ENCODE measurements at regions not wholly inside any gene's neighbourhood (a gene's known extent, or its start where the extent isn't known, plus 50 kb on each side); places are given as distances from the start of the nearest gene placed in this dataset.

- TF ChIP-seq, protein P1, sequence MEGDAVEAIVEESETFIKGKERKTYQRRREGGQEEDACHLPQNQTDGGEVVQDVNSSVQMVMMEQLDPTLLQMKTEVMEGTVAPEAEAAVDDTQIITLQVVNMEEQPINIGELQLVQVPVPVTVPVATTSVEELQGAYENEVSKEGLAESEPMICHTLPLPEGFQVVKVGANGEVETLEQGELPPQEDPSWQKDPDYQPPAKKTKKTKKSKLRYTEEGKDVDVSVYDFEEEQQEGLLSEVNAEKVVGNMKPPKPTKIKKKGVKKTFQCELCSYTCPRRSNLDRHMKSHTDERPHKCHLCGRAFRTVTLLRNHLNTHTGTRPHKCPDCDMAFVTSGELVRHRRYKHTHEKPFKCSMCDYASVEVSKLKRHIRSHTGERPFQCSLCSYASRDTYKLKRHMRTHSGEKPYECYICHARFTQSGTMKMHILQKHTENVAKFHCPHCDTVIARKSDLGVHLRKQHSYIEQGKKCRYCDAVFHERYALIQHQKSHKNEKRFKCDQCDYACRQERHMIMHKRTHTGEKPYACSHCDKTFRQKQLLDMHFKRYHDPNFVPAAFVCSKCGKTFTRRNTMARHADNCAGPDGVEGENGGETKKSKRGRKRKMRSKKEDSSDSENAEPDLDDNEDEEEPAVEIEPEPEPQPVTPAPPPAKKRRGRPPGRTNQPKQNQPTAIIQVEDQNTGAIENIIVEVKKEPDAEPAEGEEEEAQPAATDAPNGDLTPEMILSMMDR (IDR thresholded peaks at IDR 0.05): no peak
- TF ChIP-seq, protein P2, sequence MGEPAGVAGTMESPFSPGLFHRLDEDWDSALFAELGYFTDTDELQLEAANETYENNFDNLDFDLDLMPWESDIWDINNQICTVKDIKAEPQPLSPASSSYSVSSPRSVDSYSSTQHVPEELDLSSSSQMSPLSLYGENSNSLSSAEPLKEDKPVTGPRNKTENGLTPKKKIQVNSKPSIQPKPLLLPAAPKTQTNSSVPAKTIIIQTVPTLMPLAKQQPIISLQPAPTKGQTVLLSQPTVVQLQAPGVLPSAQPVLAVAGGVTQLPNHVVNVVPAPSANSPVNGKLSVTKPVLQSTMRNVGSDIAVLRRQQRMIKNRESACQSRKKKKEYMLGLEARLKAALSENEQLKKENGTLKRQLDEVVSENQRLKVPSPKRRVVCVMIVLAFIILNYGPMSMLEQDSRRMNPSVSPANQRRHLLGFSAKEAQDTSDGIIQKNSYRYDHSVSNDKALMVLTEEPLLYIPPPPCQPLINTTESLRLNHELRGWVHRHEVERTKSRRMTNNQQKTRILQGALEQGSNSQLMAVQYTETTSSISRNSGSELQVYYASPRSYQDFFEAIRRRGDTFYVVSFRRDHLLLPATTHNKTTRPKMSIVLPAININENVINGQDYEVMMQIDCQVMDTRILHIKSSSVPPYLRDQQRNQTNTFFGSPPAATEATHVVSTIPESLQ (CRISPR knock-in tag; IDR thresholded peaks at IDR 0.05): no peak
- TF ChIP-seq TCF7 (CRISPR knock-in tag; IDR thresholded peaks at IDR 0.05; ENCODE audit: low read depth) (no peak), SMAD4 (CRISPR knock-in tag; IDR thresholded peaks at IDR 0.05) (no peak), FOXJ3 (CRISPR knock-in tag; IDR thresholded peaks at IDR 0.05; ENCODE audit: borderline replicate concordance) (no peak), JUN (CRISPR knock-in tag; IDR thresholded peaks at IDR 0.05) (no peak), CREB1 (CRISPR knock-in tag; IDR thresholded peaks at IDR 0.05) (no peak)
- TF ChIP-seq, protein P3, sequence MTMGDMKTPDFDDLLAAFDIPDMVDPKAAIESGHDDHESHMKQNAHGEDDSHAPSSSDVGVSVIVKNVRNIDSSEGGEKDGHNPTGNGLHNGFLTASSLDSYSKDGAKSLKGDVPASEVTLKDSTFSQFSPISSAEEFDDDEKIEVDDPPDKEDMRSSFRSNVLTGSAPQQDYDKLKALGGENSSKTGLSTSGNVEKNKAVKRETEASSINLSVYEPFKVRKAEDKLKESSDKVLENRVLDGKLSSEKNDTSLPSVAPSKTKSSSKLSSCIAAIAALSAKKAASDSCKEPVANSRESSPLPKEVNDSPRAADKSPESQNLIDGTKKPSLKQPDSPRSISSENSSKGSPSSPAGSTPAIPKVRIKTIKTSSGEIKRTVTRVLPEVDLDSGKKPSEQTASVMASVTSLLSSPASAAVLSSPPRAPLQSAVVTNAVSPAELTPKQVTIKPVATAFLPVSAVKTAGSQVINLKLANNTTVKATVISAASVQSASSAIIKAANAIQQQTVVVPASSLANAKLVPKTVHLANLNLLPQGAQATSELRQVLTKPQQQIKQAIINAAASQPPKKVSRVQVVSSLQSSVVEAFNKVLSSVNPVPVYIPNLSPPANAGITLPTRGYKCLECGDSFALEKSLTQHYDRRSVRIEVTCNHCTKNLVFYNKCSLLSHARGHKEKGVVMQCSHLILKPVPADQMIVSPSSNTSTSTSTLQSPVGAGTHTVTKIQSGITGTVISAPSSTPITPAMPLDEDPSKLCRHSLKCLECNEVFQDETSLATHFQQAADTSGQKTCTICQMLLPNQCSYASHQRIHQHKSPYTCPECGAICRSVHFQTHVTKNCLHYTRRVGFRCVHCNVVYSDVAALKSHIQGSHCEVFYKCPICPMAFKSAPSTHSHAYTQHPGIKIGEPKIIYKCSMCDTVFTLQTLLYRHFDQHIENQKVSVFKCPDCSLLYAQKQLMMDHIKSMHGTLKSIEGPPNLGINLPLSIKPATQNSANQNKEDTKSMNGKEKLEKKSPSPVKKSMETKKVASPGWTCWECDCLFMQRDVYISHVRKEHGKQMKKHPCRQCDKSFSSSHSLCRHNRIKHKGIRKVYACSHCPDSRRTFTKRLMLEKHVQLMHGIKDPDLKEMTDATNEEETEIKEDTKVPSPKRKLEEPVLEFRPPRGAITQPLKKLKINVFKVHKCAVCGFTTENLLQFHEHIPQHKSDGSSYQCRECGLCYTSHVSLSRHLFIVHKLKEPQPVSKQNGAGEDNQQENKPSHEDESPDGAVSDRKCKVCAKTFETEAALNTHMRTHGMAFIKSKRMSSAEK (CRISPR knock-in tag; IDR thresholded peaks at IDR 0.05; ENCODE audit: borderline replicate concordance): no peak
Observed at GRCh38 chr6:3575166-3575565, 118.3 kb upstream of the SLC22A23 start.

Measured in WTC11 (cell line).